HG02642 (cell line): ENCODE measurements at regions not wholly inside any gene's neighbourhood (a gene's known extent, or its start where the extent isn't known, plus 50 kb on each side); places are given as distances from the start of the nearest gene placed in this dataset.

Experiments
- ATAC-seq: cut with Tn5 transposase; IDR thresholded peaks from one replicate; pipeline ENCODE4 v1.9.1; 2021; ENCODE audit warnings: mild to moderate bottlenecking; ENCODE audit not compliant: unreplicated experiment, poor library complexity

DNA sequence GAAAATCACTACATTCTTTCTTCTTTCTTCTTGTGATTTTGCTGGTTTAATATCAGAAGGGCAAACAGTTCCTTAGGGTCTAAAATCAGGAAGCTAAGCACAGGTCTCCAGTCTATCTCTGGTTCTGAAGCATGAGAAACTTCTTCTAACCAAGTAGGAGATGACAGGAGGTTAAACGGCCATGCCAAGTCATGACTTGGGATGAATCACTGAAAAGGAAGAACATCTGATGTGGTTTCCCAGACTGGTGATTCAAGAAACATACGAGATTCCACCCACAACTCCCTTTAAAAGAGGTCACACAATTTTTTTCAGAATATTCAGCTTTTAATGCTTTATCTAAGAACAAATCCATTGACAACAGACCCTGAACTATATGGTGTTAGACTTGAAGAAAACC lies 684.0 kb upstream of the PRKX start:
- no peak for ATAC-seq

DNA sequence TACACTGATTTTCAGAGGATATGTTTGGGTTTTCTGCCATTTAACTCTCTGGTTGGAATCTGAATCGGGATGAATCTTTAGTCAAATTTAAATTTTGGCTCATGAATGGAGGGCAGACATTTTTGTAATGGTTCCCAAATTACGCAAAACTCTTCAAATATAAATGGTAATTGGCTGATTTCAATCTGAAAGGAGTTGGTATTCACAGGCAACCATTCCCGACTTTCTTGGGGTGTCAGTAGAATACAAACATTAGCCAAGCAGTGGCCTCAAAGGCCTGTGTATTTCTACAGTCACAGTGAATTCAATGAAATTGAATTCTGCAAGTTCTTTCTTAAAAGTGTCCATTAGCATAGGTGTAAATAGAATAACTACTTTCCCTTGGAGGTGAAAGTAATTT lies 668.8 kb upstream of the PRKX start:
- no peak for ATAC-seq

GRCh38 chrX:4380710-4381109 lies 667.3 kb upstream of the PRKX start:
- ATAC-seq, result no peak

- ATAC-seq, result no peak
These were observed 665.6 kb upstream of the PRKX start for GRCh38 chrX:4379071-4379470.

GRCh38 chrX:4373791-4374190 lies 660.3 kb upstream of the PRKX start:
- ATAC-seq, result no peak

- no peak for ATAC-seq
These were observed 645.1 kb upstream of the PRKX start for GRCh38 chrX:4358577-4358976.

DNA sequence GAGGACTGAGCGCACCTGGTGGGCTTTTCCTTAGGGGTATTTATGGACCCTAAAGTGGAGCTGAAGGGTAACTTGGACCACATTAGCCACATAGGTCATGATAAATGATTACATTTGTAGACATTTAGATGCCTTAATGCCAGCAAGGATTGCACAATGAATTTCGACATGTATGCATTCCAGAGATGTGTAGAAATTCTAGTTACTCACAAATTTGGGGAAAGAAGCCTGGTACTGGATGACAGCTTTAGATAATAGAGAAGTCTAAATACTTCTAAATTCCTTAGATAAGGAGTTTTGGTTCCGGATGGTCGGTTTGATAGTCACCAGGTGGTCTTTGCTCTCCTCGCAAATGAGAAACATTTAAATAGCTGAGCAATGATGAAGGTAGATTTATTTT lies 609.5 kb upstream of the PRKX start:
- ATAC-seq, result no peak

- ATAC-seq, result no peak
These were observed 607.0 kb upstream of the PRKX start for GRCh38 chrX:4320436-4320947.

DNA sequence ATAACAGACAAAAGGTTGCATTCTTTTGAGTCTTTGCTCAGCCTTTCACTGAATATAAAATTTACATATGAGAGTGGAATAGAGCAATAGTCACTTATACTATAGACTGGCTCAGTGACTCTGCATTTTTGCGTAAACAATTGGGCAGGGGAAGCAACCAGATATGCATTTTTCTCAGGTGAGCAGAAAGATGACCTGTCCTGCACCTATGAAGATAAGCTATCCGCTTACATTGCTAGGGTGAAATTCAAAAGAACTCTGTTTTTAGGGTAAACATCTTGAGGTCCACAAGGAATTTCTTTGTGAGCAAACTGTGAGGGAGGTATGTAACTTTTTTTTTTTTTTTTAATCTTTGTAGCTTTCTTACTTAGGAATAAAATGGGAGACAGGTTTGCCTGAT lies 602.4 kb upstream of the PRKX start:
- ATAC-seq, result no peak

GRCh38 chrX:4314586-4314985 lies 601.1 kb upstream of the PRKX start:
- no peak for ATAC-seq

DNA sequence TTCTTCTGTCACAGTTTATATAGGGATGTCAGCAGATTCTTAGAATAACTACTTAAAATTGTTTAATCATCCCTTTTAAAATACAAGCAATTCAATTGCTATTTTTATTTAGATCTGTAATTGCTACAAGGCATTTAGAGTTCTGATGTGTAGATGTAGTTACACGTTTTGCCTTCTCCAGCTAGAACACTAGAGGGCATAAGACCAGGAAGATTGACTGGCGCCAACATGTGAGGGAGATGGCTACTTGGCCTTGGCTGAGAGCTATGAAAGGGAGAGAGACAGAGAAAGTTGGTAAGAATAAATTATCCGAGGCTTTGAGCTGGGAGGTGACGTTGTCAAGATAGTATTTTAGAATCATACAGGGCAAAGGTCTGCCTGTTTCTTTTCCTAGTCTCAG lies 563.7 kb upstream of the PRKX start:
- ATAC-seq, result no peak

DNA sequence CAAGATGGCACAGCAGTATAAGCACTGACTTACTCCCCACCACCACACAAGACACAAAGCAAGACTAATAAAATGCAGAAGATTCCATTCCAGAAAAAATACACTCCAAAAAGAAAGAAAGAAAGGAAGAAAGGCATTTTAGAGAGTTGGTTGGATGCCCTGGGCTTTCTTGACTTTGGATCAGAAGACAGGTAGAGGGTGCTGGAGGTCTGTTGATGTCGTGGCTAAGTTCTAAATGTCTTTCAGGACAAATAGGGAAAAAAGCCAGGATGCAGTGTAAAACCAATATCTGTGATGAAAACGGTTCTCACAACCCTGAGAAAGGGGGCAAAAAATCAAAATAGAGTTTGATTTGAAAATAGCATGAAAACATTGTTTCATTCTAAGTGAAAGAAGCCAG lies 555.2 kb upstream of the PRKX start:
- ATAC-seq, result no peak

- no peak for ATAC-seq
These were observed 551.6 kb upstream of the PRKX start for GRCh38 chrX:4265036-4265435.

- ATAC-seq, result no peak
These were observed 549.8 kb upstream of the PRKX start for GRCh38 chrX:4263030-4263803.

- no peak for ATAC-seq
These were observed 539.6 kb upstream of the PRKX start for GRCh38 chrX:4253092-4253491.

DNA sequence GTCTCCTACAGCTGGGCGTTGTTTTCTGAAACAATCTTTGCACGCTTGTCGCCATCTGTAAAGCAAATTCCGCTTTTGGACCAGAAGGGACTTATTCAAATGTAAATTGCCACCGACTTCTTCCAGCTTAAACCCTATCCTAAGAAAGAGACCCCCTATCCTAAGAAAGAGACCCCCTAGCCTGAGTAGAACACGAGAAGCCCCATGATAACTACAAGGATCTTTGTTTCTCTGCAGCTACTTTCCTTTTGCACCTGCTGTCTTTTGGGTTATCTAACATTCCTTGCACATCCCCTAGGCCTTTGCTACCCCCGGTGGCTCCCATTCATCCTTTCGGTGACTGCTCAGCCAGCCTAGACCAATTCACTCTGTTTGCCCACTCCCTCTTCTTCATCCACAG lies 536.0 kb upstream of the PRKX start:
- ATAC-seq, result no peak

DNA sequence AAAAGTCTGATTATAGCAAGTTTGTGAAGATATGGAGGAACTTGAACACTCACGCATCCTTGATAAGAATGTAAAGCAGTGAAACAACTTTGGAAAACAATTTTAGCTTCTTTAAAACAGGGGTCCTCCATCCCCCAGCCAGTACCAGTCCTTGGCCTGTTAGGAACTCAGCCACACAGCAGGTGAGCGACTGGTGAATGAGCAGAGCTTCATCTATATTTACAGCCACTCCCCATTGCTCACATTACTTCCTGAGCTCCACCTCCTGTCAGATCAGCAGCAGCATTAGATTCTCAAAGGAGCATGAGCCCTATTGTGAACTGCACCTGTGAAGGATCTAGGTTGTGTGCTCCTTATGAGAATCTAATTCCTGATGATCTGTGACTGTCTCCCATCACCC lies 530.3 kb upstream of the PRKX start:
- no peak for ATAC-seq

DNA sequence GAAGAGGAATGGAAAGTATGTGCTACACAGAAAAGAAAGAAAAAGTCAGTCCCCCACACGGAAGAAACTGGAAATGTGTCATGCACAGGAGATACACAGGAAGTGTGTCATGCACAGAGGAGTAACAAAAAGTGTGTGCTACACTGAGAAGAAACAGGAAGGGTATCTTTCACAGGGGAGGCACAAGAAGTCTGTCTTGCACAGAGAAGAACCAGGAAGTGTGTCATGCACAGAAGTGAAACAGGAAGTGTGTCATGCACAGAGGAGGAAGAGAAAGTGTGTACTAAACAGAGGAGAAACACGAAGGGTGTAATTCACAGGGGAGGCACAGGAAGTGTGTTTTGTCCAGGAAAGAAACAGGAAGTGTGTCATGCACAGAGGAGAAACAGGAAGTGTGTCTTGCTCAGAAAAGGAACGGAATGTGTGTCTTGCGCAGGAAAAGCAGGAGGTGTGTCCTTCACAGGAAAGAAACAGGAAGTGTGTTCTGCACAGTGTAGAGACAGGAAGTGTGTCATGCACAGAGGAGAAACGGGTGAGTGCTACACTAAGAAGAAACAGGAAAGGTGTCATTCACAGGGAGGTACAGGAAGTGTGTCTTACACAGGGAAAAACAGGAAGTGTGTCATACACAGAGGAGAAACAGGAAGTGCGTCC lies 527.2 kb upstream of the PRKX start:
- no peak for ATAC-seq

DNA sequence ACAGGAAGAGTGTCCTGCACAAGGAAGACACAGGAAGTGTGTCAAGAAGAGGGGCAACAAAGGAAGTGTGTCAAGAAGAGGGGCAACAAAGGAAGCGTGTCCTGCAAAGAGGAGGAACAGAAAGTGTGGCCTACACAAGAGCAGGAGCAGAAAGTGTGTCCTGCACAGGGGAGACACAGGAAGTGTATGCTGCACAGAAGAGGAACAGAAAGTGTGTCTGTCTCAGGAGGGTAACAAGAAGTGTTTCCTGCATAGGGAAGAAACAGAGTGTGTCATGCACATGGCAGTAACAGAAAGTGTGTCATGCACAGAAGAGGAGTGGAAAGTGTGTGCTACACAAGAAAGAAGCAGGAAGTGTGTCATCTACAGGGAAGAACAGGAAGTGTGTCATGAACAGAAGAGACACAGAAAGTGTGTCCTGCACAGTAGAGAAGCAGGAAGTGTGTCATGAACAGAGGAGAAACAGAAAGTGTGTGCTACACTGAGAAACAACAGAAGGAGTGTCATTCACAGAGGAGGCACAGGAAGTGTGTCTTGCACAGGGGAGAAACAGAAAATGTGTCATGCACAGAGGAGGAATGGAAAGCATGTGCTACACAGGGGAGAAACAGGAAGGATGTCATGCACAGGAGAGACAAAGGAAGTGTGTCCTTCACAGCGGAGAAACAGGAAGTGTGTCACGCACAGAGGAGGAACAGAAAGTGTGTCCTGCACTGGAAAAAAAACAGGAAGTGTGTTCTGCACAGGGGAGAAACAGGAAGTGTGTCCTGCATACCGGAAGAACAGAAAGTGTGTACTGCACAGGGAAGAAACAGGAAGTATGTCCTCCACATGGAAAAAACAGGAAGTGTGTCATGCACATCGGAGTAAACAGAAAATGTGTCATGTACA lies 526.4 kb upstream of the PRKX start:
- ATAC-seq, result no peak

GRCh38 chrX:4238916-4239315 lies 525.5 kb upstream of the PRKX start:
- no peak for ATAC-seq

DNA sequence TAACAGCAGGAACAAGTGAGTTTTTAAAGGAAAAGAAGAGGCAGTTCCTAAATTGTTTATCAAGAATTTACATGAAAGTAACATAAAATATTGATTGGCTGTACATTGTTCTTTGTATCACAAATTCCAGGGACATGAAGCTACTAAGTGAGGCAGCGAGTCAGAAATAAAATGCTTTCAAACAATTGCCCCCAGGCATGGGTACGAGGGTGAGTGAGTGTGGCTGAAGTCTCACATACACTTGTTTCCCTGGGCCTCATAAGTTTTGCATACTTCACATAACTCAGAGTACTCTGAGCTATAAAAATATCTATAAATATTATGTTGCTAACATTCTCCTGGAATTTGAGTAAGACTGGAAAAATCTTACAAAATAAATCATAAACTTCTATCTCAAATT lies 511.6 kb upstream of the PRKX start:
- no peak for ATAC-seq
